Retina (tissue), 1 donor: ENCODE measurements at regions not wholly inside any gene's neighbourhood (a gene's known extent, or its start where the extent isn't known, plus 50 kb on each side); places are given as distances from the start of the nearest gene placed in this dataset.
A peak's percentile ranks its signal among the peaks of the same experiment; 100 is the strongest.
"Not testable (repeated sequence)": the region's sequence is repeated elsewhere in the genome, so short reads cannot be mapped to it uniquely, and the experiment has no call there.

Experiments
- DNase-seq: peaks from one replicate; pipeline ENCODE4 v3.0.0-alpha.2; 2016

- DNase-seq, result peak; percentile 44
Observed at GRCh38 chr15:99819981-99820718, 86.9 kb upstream of the LYSMD4 start.

GRCh38 chr15:99818872-99819271, 85.6 kb upstream of the LYSMD4 start:
- no peak for DNase-seq

GRCh38 chr15:99816862-99817261, 83.6 kb upstream of the LYSMD4 start:
- DNase-seq, result not testable (repeated sequence)

GRCh38 chr15:99810663-99811062, 77.4 kb upstream of the LYSMD4 start:
- DNase-seq, result not testable (repeated sequence)

GRCh38 chr15:99799854-99800250, 66.6 kb upstream of the LYSMD4 start:
- DNase-seq, result not testable (repeated sequence)

- not testable (repeated sequence) for DNase-seq
Observed at GRCh38 chr15:99799182-99799853, 66.1 kb upstream of the LYSMD4 start.

- not testable (repeated sequence) for DNase-seq
Observed at GRCh38 chr15:99796940-99797870, 64.0 kb upstream of the LYSMD4 start.

- DNase-seq, result not testable (repeated sequence)
Observed at GRCh38 chr15:99791881-99792807, 58.9 kb upstream of the LYSMD4 start.

- DNase-seq, result not testable (repeated sequence)
Observed at GRCh38 chr15:99790751-99791150, 57.5 kb upstream of the LYSMD4 start.

GRCh38 chr15:99788156-99788555, 54.9 kb upstream of the LYSMD4 start:
- DNase-seq, result no peak

GRCh38 chr15:99784800-99785199, 51.6 kb upstream of the LYSMD4 start:
- DNase-seq, result not testable (repeated sequence)

GRCh38 chr15:99783918-99784619, 50.8 kb upstream of the LYSMD4 start:
- DNase-seq, result not testable (repeated sequence)
